ENCODE measurements at regions not wholly inside any gene's neighbourhood (a gene's known extent, or its start where the extent isn't known, plus 50 kb on each side); places are given as distances from the start of the nearest gene placed in this dataset.

- TF ChIP-seq CTCF (IDR thresholded peaks at IDR 0.05) (no peak), POLR2AphosphoS5 (IDR thresholded peaks at IDR 0.05; ENCODE audit: low read depth, low read length) (no peak)
These were observed 168.6 kb downstream of the FGF18 start for GRCh38 chr5:171588046-171588445.

Measured in Panc1 (cell line).